ENCODE measurements at regions not wholly inside any gene's neighbourhood (a gene's known extent, or its start where the extent isn't known, plus 50 kb on each side); places are given as distances from the start of the nearest gene placed in this dataset.

DNA sequence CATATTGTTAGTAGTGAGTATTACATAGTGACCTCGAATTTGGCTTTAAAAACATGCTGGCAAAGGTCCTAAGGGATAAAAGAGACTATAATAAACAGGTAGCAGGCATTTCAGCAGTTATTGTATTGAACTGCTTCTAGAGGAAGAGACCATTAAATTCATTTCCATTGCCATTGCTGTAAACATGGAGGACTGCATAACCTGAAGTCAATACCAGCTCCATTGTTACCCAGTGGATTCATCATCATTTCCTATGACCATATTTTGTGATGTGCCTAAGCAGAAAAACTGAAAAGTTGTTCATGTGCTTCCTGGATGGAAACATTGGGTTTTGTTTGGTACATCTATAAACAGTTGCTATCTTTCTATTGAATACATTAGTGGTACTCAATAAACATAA is 482.5 kb upstream of the UBE2E2 start:
- no peak for DNase-seq (ENCODE audit: low spot score)
- Histone ChIP-seq H3K4me3 (no peak overlapping the region), H3K27me3 (no peaks in the 10 kb centered on the region), H3K9me3 (no peaks in the 10 kb centered on the region), H3K4me1 (no peaks in the 10 kb centered on the region), H3K36me3 (no peaks in the 10 kb centered on the region), H3K27ac (no peak overlapping the region)
- TF ChIP-seq, protein P1, sequence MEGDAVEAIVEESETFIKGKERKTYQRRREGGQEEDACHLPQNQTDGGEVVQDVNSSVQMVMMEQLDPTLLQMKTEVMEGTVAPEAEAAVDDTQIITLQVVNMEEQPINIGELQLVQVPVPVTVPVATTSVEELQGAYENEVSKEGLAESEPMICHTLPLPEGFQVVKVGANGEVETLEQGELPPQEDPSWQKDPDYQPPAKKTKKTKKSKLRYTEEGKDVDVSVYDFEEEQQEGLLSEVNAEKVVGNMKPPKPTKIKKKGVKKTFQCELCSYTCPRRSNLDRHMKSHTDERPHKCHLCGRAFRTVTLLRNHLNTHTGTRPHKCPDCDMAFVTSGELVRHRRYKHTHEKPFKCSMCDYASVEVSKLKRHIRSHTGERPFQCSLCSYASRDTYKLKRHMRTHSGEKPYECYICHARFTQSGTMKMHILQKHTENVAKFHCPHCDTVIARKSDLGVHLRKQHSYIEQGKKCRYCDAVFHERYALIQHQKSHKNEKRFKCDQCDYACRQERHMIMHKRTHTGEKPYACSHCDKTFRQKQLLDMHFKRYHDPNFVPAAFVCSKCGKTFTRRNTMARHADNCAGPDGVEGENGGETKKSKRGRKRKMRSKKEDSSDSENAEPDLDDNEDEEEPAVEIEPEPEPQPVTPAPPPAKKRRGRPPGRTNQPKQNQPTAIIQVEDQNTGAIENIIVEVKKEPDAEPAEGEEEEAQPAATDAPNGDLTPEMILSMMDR (IDR thresholded peaks at IDR 0.05), result no peak

DNA sequence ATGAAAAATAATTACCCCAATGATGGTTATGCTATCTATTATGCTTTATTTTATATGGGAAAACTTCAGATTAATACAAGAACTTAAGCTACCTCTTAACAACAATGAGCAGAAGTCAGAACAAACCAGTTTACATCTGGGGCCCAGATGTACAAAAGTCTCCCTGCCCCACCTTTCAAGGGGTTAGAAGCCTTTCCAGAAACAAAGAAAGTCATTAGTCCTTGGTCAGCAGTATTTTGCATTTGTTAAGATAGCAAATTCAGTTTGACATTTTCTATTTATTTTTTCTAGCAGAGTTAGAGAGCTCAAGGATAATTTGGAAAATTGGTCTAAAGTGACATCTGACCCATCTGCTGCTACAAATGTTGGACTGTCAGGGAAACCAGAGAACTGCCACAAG is 478.7 kb upstream of the UBE2E2 start:
- no peaks in the 10 kb centered on the region for H3K4me1 ChIP-seq
- H3K4me3 ChIP-seq, result no peak overlapping the region

DNA sequence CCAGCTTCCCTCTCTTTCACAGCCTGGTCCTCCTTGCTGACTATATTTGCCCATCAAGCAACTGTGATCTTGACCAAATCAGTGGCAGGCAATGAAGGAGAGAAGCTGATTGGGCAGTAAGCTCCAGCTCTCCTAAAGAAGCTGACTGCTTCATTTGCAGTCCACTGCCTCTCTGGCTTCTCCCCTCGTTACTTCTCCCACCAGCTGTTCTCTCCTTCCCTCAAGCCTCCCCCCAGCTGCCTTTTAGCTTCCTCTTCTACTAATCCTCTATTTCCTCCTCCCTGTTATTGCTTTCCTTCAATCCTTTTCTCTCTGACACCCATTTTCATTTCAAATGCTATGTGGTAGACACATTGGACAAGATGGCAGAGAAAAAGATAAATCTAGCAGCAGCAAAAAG is 474.7 kb upstream of the UBE2E2 start:
- DNase-seq (ENCODE audit: low spot score), result no peak
- H3K27me3 ChIP-seq, result no peaks in the 10 kb centered on the region
- H3K4me1 ChIP-seq, result no peaks in the 10 kb centered on the region
- no peaks in the 10 kb centered on the region for H3K36me3 ChIP-seq
- TF ChIP-seq, protein P1 (IDR thresholded peaks at IDR 0.05), result no peak
- H3K27ac ChIP-seq, result no peak overlapping the region
- no peaks in the 10 kb centered on the region for H3K9me3 ChIP-seq
- H3K4me3 ChIP-seq, result no peak overlapping the region

More for the DNA sequence above, 478.7 kb upstream of the UBE2E2 start:
- no peak for DNase-seq (ENCODE audit: low spot score)
- H3K9me3 ChIP-seq, result no peaks in the 10 kb centered on the region
- TF ChIP-seq, protein P1 (IDR thresholded peaks at IDR 0.05), result no peak
- H3K27ac ChIP-seq, result no peak overlapping the region
- no peaks in the 10 kb centered on the region for H3K36me3 ChIP-seq
- no peaks in the 10 kb centered on the region for H3K27me3 ChIP-seq

DNA sequence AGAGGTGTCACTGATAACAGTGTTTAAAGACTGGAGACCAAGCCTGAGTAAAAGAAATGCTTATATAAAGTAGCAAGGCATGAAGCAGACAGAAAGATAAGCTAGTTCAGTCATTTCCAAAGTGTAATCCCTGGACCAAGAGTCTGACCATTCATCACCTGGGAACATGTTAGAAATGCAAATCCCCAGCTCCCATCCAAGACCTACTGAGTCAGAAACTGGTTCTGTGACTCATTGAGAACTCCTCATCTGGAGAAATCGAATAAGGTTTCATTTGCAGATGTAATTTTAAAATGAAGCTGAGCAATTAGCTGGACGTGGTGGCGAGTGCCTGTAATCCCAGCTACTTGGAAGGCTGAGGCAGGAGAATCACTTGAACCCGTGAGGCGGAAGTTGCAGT is 473.9 kb upstream of the UBE2E2 start:
- TF ChIP-seq, protein P1 (IDR thresholded peaks at IDR 0.05), result no peak
- Histone ChIP-seq H3K9me3 (no peaks in the 10 kb centered on the region), H3K27me3 (no peaks in the 10 kb centered on the region), H3K4me1 (no peaks in the 10 kb centered on the region), H3K4me3 (no peak overlapping the region), H3K27ac (no peak overlapping the region), H3K36me3 (no peaks in the 10 kb centered on the region)
- DNase-seq (ENCODE audit: low spot score), result no peak

DNA sequence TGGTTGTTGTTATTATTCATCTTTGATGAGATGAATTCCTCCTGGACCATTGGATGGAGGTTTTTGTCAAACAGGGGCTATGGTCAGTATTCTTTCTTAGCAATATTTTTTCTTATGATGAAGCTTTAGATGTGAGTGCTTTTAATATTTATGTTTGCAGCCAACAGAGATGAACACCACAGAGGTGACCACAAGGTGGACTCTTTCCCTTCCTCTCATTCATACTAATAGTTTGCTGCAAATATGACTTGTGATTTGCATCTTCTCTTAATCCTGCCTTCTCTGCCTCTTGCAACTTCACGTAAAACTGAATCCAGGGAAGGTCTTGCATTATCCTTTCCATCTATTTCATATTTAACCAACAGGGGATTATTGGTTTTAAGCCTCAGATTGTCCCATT is 473.1 kb upstream of the UBE2E2 start:
- no peaks in the 10 kb centered on the region for H3K36me3 ChIP-seq
- no peak overlapping the region for H3K4me3 ChIP-seq
- TF ChIP-seq, protein P1 (IDR thresholded peaks at IDR 0.05), result no peak
- no peaks in the 10 kb centered on the region for H3K9me3 ChIP-seq
- no peaks in the 10 kb centered on the region for H3K4me1 ChIP-seq
- H3K27me3 ChIP-seq, result no peaks in the 10 kb centered on the region
- no peak overlapping the region for H3K27ac ChIP-seq
- DNase-seq (ENCODE audit: low spot score), result no peak

DNA sequence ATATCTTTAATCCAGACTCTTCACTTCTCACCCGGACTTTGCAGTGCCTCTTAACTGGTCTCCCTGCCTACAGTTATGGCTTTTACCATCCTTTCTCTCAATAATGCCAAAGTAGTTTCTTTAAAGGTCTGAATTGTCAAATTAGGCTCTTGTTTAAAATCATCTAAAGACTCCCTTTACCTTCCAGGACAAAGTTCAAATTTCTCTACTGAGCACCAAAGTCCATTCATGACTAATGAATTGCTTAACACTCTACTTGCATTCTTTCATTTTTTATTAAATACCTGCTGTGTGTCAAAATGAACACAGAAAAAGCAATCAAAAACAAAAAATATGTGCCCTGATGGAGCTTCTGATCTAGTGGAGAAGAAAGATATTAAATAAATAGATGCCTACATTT is 472.4 kb upstream of the UBE2E2 start:
- no peak for DNase-seq (ENCODE audit: low spot score)
- TF ChIP-seq, protein P1 (IDR thresholded peaks at IDR 0.05), result no peak
- Histone ChIP-seq H3K9me3 (no peaks in the 10 kb centered on the region), H3K27me3 (no peaks in the 10 kb centered on the region), H3K4me1 (no peaks in the 10 kb centered on the region), H3K4me3 (no peak overlapping the region), H3K36me3 (no peaks in the 10 kb centered on the region), H3K27ac (no peak overlapping the region)
